LNCAP (cell line): ENCODE measurements at regions not wholly inside any gene's neighbourhood (a gene's known extent, or its start where the extent isn't known, plus 50 kb on each side); places are given as distances from the start of the nearest gene placed in this dataset.

Experiments used
- TF ChIP-seq, protein P1 (sequence below): fragments of 450-650 bp; IDR thresholded peaks from 2 replicates; pipeline ENCODE4 v1.5.1; 2017; ENCODE audit warnings: mild to moderate bottlenecking

DNA sequence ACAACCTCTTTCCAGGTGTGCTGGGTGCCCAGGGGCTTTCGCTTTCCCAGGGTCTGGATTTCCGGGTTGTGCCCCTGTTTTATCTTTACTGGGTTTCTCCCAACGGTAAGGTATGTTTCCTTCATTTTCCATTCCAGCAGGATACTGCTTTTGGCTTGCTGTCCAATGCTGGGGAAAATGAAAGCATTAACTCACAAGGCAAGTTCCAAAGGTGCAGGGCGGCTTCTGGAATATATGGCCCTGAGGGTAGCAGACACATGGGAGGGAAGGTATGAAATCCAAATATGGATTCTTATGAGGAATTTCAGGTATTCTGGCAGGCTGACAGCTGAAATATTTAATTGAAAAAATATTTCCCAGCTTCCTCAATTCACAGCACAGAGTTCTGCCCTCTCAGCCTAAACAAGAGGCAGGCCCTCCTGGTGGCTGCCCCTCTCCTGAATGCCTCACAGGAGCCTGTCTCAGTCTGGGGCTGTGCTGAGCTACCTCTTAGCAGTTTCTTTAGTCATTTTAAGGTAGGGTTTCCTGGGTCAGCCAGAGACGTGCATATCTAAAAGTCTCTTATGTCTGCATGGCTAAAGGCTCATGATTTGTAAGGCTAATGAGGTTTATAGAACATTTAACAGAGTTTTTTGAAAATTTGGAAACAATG is 318.6 kb upstream of the B3GAT1 start:
- TF ChIP-seq, protein P1, sequence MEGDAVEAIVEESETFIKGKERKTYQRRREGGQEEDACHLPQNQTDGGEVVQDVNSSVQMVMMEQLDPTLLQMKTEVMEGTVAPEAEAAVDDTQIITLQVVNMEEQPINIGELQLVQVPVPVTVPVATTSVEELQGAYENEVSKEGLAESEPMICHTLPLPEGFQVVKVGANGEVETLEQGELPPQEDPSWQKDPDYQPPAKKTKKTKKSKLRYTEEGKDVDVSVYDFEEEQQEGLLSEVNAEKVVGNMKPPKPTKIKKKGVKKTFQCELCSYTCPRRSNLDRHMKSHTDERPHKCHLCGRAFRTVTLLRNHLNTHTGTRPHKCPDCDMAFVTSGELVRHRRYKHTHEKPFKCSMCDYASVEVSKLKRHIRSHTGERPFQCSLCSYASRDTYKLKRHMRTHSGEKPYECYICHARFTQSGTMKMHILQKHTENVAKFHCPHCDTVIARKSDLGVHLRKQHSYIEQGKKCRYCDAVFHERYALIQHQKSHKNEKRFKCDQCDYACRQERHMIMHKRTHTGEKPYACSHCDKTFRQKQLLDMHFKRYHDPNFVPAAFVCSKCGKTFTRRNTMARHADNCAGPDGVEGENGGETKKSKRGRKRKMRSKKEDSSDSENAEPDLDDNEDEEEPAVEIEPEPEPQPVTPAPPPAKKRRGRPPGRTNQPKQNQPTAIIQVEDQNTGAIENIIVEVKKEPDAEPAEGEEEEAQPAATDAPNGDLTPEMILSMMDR: no peak

DNA sequence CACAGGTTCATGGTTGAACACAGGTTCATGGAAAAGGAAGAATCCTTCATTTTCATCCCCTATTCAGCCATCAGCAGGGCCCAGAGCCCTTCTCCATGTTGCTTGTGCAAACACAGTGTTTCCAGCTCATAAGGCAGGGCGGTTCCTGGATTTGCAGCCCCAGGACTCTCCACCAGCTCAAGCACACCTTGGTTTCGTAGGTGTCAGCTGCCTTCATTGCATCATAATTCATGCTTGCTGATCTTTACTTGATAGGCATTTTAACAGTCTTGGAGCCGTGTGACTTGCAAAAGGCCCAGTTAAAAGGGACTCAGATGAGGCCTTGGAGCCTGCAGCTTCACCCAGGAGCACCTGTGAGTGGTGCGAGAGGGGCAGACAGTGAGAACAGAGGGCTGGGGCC is 318.1 kb upstream of the B3GAT1 start:
- TF ChIP-seq, protein P1: no peak

DNA sequence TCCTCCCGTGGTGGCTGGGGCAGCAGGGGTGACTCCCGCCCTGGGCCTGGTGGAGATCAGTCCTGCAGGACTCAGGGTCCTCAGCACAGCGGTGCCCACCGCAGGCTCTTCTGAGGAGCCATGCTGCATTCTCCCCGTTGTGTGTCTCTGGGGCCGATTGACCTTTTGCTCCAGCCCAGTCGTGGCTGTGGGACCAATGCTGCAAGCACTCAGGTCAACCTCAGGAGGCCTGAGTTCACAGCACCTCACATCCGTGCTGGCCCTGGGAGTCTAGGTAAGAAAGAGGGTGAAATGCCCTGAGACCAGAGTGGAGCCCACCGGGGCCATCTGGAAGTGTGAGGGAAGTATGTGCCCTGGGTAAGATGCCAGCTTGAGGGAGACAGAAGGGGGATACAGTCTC is 316.1 kb upstream of the B3GAT1 start:
- TF ChIP-seq, protein P1: no peak

DNA sequence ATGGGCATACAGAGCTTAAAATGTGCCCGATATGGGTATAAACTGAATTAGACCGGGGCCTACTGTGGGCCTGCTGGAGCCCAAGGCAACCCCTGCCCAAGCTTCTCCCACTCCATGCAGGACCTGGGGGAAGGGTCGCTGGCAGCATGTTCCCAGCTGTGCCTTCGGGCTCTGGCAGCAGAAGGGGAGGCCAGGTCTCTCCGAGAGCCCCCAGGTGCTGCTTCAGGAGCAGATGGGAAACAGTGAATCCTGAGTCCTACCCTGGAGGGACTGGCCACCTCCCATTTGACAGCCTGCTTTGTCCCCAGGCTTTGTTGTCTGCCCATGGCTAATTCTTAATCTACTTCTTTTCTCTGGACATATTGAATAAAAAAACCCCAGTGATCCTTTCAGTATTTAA is 315.6 kb upstream of the B3GAT1 start:
- TF ChIP-seq, protein P1: no peak

DNA sequence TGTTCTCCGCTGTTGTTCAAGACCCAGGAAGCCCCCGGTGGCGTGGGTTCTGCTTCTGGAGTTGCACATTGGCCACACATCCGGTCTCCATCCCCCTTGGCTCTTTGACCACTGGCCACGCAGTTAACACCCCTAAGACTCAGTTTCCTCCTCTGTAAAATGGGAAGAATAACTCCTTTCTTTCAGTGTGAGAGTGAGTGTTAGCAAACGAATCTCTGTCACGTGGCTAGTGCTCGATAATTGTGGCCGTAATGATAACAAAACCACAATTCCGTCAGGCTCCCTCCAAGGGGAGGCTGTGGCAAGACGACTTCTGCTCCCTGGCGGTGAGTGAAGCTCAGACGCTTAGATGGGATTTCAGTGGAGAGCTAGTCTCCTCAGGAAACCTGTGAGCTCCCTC is 315.2 kb upstream of the B3GAT1 start:
- TF ChIP-seq, protein P1: no peak

DNA sequence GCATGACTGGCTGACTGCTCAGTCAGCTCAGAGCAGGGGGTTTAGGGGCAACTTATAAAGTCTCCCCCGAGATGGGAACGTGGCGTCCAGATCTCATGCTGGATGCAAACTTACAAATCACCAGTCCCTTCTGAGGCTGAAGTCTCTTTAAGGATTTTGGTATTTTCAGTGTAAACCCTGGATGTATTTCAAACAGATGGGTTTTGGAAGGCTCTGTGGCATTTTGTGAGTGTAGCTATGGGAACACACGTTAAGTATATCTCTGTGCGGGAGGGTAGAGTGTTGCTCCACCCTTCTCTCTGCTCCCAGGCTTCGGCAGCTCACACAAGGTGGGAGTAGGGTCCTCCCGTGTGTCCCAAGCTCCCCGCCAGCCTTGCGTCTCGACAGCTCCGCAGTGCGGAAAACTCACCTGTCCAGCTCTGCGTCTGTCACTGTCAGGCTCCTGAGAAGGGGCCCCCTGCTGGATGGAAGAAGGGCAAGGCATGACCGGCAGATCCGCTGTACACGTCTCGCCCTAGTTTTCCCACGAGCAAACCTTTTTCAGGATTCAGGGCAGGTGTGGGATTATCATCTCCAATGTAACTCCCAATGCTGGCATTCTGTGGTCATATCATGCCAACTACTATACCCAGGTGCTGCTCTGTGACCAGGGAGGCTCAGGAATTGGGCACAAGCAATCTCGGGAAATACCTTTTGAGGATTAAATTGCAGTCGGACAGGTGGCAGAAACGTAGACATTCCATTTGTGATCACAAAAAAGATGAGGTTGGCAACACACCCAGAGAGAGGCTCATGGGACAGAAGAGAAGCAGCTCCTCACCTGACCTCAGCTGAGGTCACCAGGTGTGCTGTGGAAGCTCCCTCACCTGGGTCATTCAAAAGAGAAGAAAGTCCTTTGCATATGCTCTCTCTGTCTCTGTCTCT is 313.9 kb upstream of the B3GAT1 start:
- TF ChIP-seq, protein P1: peak; percentile 87

DNA sequence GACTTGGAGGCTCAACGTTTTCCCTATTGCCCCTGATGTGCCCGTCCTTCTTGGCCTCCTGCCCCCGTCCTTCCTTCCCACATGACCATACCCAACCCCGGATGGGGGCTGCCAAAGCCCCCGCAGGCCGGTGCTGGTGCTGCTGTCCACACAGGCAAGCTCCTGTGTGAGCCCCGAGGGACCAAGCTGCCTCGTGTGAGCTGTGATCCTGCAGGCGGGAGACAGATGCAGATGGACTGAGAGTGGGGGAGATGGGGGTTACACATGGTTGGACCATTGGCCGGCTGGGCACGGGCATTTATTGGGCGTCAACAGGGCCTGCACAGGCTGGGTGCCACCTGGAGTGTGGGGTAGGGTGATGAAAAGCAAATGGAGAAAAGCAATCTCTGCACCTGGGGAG is 313.2 kb upstream of the B3GAT1 start:
- TF ChIP-seq, protein P1: no peak
